HG02763 (cell line): ENCODE measurements at regions not wholly inside any gene's neighbourhood (a gene's known extent, or its start where the extent isn't known, plus 50 kb on each side); places are given as distances from the start of the nearest gene placed in this dataset.
"Not testable (repeated sequence)": the region's sequence is repeated elsewhere in the genome, so short reads cannot be mapped to it uniquely, and the experiment has no call there.

Experiments used
- ATAC-seq: cut with Tn5 transposase; IDR thresholded peaks from one replicate; pipeline ENCODE4 v1.9.1; 2021; ENCODE audit warnings: mild to moderate bottlenecking, moderate library complexity; ENCODE audit not compliant: unreplicated experiment

DNA sequence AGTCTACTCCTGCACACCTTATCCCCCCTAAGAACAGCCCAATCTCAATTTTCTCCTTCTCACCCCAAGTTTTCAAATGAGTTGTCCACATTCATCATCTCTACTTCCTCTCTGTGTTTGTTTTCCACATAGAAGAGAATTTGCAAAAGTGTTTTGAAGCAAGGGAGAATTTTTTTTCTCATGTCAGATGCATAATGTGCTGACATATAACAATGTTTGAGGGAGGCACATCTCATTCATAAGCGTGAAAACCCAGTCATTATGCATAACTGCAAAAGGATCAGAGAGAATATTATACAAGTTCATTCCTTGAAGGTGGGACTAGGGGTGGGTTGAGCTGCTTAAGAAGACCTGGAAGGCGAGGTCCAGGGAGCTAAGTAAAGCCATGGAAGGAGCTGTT lies 80.8 kb upstream of the SLC1A4 start:
- ATAC-seq: no peak

DNA sequence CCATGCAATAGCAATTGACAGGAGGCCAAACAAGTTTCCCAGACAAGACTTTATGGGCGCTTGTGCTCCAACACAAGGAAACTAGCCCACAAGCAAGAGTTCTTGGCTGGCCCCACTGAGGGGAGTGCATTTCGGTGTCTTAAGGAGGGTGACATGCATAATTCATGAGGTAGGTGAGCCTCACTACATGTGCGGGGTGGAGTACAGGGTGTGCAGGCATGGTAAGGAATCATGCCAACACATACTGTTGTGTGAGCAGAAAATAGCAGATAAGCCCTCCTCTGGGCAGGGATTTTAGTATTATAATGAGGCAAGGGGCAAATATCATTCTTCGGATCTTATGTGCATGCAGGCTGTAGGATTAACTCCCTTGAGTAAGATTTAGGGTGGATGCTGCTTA lies 78.7 kb upstream of the SLC1A4 start:
- ATAC-seq: no peak

DNA sequence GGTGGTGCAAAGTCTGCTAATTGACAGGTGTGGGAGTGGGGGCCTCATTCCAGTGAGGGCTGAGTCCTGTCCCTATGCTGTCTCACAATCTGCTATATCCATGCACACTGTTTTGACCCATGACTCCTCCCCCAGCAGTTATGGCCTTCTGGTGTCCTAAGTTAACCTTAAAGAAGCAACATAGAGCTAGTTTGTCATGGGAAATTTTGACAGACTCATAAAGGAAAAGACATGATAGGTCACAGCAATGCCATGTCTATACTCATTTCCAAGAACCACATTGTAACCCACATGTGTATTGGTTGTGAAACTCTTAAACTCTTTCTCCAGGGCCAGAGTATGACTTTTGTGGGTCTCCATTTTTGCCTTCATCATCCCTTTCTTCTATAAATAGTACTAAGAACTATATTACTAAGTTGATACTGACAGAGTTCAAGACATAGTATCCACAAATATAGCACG lies 78.2 kb upstream of the SLC1A4 start:
- ATAC-seq: no peak

- no peak for ATAC-seq
Measured at GRCh38 chr2:64913357-64913869, 75.8 kb upstream of the SLC1A4 start.

GRCh38 chr2:64914247-64914646 lies 75.0 kb upstream of the SLC1A4 start:
- ATAC-seq: no peak

DNA sequence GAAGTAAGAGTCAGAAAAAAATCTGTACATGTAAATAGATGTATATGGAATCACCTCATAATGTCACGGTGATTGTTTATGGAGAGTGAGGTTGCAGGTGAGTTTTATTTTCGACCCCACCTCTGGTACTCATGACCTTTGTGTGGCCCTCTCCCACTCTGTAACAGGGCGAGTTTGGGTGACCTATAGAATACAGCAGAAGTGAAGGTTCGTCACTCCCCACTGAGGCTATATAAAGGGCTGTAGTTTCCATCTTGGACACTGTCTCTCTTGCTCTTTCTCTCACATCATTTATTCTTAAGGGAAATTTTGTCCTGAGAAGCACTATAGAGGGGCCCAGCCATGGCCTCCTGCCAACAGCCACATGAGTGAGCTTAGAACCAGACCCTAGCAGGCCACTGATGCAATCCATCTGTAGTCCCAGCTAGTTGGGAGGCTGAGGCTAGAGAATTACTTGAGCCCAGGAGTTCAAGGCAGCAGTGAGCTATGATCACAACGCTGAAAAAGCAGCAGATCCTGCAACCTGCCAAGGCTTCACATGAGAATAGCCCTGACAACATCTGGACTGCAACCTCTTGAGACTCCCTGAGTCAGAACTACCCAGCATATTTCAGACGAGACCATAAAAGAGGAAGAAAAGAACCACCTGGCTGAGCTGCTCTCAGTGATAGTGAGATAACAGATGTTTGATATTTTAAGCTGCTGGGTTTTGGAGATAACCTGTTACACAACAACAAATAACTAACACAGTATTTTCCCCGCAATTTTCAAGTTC lies 74.3 kb upstream of the SLC1A4 start:
- peak; percentile 56 for ATAC-seq

- peak; percentile 4 for ATAC-seq
Measured at GRCh38 chr2:64915510-64915900, 73.7 kb upstream of the SLC1A4 start.

- ATAC-seq: no peak
Measured at GRCh38 chr2:64918220-64918886, 70.8 kb upstream of the SLC1A4 start.

GRCh38 chr2:64919261-64919660 lies 69.9 kb upstream of the SLC1A4 start:
- no peak for ATAC-seq

DNA sequence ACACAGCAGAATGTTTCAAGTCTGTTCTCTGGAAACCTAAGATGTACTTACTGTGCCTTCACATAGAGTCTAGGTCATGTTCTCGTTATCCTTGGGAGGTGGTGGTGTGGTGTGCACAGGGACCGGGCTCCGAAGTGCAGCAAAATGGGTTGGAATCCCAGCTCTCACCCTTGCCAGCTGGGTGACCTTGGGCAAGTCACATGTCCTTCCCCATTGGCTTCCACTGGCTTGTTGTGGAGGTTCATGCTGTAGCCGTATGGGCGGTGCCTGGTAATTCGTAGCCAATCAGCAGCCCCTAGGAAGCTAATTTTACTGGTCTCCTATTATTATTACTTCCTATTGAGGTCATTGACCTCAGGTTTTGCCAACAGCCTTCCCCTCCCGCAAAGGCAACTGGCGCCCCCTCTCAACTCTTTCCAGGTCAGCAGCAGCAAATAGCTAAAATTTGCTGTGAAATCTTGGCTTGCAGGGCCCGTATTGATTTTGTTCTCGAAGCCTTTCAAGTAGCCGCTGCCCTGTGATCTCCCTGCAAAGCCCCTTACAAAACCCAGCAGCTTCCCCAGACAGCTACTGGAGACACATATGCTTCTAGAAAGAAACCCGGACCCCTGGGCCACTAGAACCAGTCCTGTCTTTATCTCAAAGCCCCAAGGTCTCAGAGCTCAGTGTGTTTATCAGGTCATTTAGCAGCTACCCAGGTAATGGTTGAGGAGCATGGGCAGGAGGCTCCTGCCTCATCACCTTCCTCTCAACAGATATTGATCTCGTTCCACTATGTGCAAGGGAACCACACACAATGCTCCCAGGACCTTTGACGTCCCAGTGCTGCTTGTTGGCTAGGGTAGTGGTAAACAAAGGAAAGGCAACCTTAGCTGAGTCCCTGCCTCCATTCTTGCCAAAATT lies 66.5 kb upstream of the SLC1A4 start:
- ATAC-seq: no peak

- ATAC-seq: no peak
Measured at GRCh38 chr2:64923385-64923710, 65.9 kb upstream of the SLC1A4 start.

DNA sequence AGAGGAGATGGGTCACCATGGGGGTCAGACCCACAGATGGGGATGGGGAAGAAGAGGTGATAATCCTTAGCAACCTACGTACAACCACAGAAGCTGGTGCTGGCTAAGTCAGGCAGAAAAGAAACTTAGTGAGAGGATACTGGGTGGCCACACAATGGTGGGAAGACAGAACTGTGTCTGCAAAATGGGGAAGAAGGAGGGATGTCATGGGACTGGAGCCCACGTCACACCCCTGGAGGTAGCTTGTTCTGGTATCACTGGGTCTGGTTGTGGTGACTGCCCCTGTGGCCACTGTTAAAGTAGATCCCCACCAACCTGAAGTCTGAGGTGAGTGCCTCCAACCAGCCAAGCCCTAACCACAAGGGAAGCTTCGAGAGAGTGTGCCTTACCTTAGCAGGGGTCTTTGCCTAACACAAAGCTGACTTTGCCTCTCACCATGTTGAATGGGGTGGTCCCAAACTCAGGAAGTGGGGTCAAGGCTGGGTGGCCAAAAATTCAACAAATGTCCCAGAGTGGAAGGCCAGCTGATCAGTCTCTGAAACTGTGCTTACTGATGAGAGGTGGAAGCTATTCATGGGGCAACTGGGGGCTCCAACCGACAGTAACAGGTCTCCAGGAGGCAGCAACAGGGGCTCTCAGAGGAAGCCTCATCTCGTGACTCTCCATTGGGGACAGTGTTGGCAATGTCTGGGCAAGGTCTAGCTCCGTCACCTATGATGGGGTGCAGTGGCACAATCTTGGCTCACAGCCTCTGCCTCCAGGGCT lies 64.8 kb upstream of the SLC1A4 start:
- no peak for ATAC-seq

DNA sequence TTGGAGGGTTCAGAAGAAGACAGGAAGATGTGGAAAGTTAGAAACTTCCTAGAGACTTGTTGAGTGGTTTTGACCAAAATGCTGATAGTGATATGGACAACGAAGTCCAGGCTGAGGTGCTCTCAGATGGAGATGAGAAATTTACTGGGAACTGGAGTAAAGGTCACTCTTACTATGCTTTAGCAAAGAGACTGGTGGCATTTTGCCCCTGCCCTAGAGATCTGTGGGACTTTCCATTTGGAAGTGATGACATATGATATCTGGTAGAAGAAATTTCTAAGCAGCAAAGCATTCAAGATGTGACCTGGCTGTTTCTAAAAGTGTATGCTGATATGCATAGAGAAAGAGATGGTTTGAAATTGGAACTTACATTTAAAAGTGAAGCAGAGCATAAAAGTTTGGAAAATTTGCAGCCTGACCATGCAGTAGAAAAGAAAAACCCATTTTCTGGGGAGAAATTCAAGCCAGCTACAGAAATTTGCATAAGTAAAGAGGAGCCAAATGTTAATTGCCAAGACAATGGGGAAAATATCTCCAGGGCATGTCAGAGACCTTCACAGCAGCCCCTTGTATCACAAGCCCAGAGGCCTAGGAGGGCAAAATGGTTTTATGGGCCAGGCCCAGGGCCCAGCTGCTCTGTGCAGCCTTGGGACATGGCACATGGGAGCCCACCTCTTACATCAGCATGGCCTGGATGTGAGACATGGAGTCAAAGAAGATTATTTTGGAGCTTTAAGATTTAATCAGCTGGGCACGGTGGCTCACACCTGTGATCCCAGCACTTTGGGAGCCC lies 63.1 kb upstream of the SLC1A4 start:
- ATAC-seq: not testable (repeated sequence)

- no peak for ATAC-seq
Measured at GRCh38 chr2:64928813-64929212, 60.4 kb upstream of the SLC1A4 start.

DNA sequence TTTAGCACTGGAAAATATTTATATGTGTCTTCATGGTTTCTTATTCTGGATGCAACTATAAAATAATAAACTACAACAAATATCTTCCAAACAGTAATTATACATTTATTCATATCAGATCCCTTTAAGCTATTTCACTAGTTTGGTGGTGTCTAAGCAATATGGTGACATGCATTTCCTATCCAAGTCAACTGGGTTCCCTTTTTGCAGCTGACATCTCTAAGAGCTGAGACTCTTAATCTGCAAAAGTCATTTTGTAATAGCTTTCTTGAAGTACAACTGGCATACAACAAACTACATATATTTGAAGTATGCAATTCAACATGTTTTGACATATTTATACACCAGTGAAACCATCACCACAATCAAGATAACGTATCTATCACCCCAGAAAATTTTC lies 59.9 kb upstream of the SLC1A4 start:
- no peak for ATAC-seq

DNA sequence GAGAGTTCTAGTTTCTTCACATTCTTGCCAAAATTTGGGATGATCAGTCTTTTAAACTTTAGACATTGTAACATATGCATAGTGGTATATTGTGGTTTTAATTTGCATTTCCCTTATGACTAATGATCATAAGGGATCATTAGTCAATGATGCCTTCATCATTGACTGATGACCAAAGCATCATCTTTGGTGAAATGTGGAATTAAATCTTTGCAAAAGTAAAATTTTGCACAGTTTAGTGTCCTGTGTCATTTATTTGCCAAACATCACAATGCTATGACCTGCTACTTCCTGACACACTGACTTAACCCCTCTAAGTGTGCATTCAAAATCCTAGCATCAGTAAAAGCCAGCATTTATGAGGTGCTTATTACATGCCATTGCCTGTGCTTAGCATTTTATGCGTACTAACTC lies 58.9 kb upstream of the SLC1A4 start:
- no peak for ATAC-seq

DNA sequence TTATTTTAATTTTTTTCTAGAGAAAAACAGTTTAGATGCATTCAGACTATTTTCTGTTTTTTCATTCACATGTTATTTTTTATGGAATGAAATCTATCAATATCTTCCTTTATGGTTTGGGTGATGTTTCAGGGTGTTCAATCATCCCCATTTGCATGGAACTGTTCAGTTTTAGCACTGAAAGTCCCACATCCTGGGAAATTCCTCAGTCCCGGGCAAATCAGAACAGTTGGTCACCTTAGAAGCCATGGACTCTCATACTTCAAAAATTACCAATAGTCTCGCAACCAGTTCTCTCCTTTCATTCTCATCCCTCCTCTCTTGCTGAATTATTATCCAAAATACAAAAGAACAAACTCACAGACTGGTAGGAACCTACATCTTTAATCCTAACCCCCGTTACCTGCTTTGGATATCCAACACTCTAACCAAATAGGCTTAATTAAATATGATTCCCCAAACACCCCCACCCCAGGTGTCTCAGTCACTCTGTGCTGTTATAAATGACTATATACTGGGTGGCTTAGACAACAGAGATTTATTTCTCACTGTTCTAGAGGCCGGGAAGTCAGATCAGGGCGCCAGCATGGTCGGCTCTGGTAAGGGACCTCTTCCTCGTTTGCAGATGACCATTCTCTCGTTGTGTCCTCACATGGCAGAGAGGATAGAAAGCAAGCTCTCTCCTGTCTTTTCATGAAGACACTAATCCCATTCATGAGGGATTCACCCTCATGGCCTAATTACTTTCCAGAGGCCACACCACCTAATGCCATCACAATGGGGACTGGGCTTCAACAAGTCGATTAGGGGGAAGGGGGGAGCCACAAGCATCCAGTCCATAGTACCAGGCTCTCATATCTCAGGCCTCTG lies 57.7 kb upstream of the SLC1A4 start:
- no peak for ATAC-seq

DNA sequence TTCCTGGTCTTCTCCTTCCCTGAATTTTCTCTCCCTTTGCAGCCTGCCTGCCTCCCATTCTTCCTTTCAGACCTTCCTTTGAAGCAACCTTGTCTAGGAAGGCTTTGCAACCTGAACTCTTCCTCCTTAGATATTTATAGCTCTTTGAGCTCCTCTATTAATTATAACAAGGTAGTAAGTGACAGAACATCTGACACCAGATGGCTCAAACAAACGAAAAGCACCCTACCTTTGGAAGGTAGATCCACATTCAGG lies 57.2 kb upstream of the SLC1A4 start:
- no peak for ATAC-seq
